DOHH2 (cell line): ENCODE measurements at regions not wholly inside any gene's neighbourhood (a gene's known extent, or its start where the extent isn't known, plus 50 kb on each side); places are given as distances from the start of the nearest gene placed in this dataset.

Source experiments
- H3F3A ChIP-seq: fragments of 200-600 bp; sonication (generic), shearing (Covaris generic); 2 replicates; pipeline ENCODE4 v1.6.0; 2016; ENCODE audit warnings: antibody characterized with exemption, mild to moderate bottlenecking; ENCODE audit not compliant: control insufficient read depth, insufficient read depth
- H3K27ac ChIP-seq: fragments of 200-600 bp; sonication (generic); 2 replicates; pipeline ENCODE4 v1.5.1; 2014; ENCODE audit warnings: low read depth, mild to moderate bottlenecking, low read length, moderate library complexity
- H3K27me3 ChIP-seq: fragments of 200-600 bp; sonication (generic); 2 replicates; pipeline ENCODE4 v1.6.1; 2014; ENCODE audit warnings: mild to moderate bottlenecking, low read length, mixed read lengths; ENCODE audit not compliant: control insufficient read depth
- H3K36me3 ChIP-seq: fragments of 200-600 bp; sonication (generic); 2 replicates; pipeline ENCODE4 v1.6.1; 2014; ENCODE audit warnings: mild to moderate bottlenecking, low read length, moderate library complexity, mixed read lengths; ENCODE audit not compliant: control insufficient read depth
- H3K4me1 ChIP-seq: fragments of 200-600 bp; sonication (generic); 2 replicates; pipeline ENCODE4 v1.6.1; 2014; ENCODE audit warnings: mild to moderate bottlenecking, low read length, mixed read lengths; ENCODE audit not compliant: control insufficient read depth
- H3K4me2 ChIP-seq: fragments of 200-600 bp; sonication (generic); 2 replicates; pipeline ENCODE4 v1.6.0; 2014; ENCODE audit warnings: mild to moderate bottlenecking, low read length, moderate library complexity
- H3K4me3 ChIP-seq: fragments of 200-600 bp; sonication (generic); 2 replicates; pipeline ENCODE4 v1.5.1; 2014; ENCODE audit warnings: mild to moderate bottlenecking, low read length, mixed read lengths
- H3K79me2 ChIP-seq: fragments of 200-600 bp; sonication (generic); 2 replicates; pipeline ENCODE4 v1.6.1; 2014; ENCODE audit warnings: mild to moderate bottlenecking, low read length, mixed read lengths; ENCODE audit not compliant: control insufficient read depth
- H3K9me2 ChIP-seq: fragments of 200-600 bp; sonication (generic); replicated peaks from 2 replicates; pipeline ENCODE4 v1.6.1; 2014; ENCODE audit warnings: mild to moderate bottlenecking, low read length, mixed read lengths; ENCODE audit not compliant: control insufficient read depth
- H3K9me3 ChIP-seq: fragments of 200-600 bp; sonication (generic); 2 replicates; pipeline ENCODE4 v1.6.1; 2014; ENCODE audit warnings: antibody characterized with exemption, low read length, mixed read lengths; ENCODE audit not compliant: control insufficient read depth, insufficient read depth
- H4K20me1 ChIP-seq: fragments of 200-600 bp; sonication (generic); 2 replicates; pipeline ENCODE4 v1.6.0; 2014; ENCODE audit warnings: low read depth, mild to moderate bottlenecking, antibody characterized with exemption, low read length, moderate library complexity; ENCODE audit not compliant: control insufficient read depth, insufficient read depth
- EZH2phosphoT487 ChIP-seq: fragments of 200-600 bp; sonication (generic); IDR thresholded peaks from 2 replicates; pipeline ENCODE4 v1.6.1; 2017; ENCODE audit warnings: borderline replicate concordance, mild to moderate bottlenecking, antibody characterized with exemption, low read length, moderate library complexity, mixed read lengths
- TF ChIP-seq, protein P1 (sequence below): fragments of 200-600 bp; sonication (generic); IDR thresholded peaks from one replicate; pipeline ENCODE4 v1.5.1; 2014; ENCODE audit warnings: antibody characterized with exemption, mild to moderate bottlenecking, low read depth, low read length; ENCODE audit not compliant: poor library complexity, severe bottlenecking

DNA sequence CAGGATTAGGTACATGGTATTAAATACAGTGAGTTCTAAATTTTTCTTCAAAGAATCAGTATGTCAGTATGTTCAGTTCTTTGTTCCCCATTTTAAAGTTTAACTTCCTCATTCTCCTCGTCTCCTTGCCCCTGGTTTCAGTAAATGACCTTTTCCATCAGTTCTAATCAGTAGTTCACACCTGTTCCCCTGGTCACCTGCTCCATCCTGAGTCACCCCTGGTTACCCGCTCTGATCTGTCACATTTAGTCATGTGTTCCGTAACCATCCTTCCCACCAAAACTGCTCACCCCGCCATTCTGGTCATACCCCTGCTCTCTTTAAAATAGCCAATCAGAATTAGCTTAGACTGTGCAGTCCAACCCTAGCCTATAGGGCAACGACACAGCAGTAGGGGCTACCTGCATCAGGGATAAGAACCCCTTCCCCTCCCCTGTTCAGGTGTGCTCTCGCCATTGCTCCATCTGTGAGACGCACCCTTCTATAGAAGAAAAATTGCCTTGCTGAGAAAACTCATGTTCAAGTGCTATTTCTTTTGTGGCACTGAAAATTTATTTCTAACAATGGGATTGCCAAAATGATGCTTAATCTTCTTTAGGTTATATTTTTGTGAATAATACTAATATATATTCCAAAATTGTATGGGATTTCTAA, 181.3 kb downstream of the OR13H1 start:
- TF ChIP-seq, protein P1, sequence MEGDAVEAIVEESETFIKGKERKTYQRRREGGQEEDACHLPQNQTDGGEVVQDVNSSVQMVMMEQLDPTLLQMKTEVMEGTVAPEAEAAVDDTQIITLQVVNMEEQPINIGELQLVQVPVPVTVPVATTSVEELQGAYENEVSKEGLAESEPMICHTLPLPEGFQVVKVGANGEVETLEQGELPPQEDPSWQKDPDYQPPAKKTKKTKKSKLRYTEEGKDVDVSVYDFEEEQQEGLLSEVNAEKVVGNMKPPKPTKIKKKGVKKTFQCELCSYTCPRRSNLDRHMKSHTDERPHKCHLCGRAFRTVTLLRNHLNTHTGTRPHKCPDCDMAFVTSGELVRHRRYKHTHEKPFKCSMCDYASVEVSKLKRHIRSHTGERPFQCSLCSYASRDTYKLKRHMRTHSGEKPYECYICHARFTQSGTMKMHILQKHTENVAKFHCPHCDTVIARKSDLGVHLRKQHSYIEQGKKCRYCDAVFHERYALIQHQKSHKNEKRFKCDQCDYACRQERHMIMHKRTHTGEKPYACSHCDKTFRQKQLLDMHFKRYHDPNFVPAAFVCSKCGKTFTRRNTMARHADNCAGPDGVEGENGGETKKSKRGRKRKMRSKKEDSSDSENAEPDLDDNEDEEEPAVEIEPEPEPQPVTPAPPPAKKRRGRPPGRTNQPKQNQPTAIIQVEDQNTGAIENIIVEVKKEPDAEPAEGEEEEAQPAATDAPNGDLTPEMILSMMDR: no peak
- TF ChIP-seq EZH2phosphoT487: no peak
- no peaks in the 10 kb centered on the region for H3K79me2 ChIP-seq
- no peaks in the 10 kb centered on the region for H3K36me3 ChIP-seq
- H3K9me2 ChIP-seq: no peaks in the 10 kb centered on the region
- H3K4me3 ChIP-seq: no peak overlapping the region
- no peaks in the 10 kb centered on the region for H3F3A ChIP-seq
- no peaks in the 10 kb centered on the region for H3K9me3 ChIP-seq
- H3K27me3 ChIP-seq: no peaks in the 10 kb centered on the region
- H3K27ac ChIP-seq: no peak overlapping the region
- H4K20me1 ChIP-seq: no peaks in the 10 kb centered on the region
- H3K4me2 ChIP-seq: no peak overlapping the region
- no peaks in the 10 kb centered on the region for H3K4me1 ChIP-seq

DNA sequence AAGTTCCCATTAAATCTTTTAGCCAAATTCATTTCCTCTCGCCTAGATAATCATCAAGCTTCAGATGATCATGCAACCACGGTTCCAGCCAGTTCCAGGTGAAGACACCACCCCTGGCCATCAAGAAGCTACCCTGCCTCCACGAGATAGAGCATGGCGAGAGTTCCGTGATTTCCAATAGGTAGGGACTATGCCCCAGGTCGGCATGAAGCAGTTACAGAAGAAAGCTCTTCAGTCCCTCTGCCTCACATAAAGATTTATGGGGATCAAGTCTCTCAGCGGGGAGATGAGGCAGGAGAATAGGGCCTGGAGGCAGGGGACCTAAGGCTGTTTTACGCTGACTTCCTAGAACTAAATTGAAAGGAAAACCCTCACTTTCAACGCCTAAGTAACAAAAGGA, 183.9 kb downstream of the OR13H1 start:
- Histone ChIP-seq H3K9me2 (no peaks in the 10 kb centered on the region), H4K20me1 (no peaks in the 10 kb centered on the region), H3F3A (no peaks in the 10 kb centered on the region), H3K4me3 (no peak overlapping the region), H3K4me1 (no peaks in the 10 kb centered on the region), H3K27ac (no peak overlapping the region), H3K9me3 (no peaks in the 10 kb centered on the region), H3K79me2 (no peaks in the 10 kb centered on the region), H3K4me2 (no peak overlapping the region), H3K27me3 (no peaks in the 10 kb centered on the region), H3K36me3 (no peaks in the 10 kb centered on the region)
- TF ChIP-seq EZH2phosphoT487: no peak
- TF ChIP-seq, protein P1: no peak

DNA sequence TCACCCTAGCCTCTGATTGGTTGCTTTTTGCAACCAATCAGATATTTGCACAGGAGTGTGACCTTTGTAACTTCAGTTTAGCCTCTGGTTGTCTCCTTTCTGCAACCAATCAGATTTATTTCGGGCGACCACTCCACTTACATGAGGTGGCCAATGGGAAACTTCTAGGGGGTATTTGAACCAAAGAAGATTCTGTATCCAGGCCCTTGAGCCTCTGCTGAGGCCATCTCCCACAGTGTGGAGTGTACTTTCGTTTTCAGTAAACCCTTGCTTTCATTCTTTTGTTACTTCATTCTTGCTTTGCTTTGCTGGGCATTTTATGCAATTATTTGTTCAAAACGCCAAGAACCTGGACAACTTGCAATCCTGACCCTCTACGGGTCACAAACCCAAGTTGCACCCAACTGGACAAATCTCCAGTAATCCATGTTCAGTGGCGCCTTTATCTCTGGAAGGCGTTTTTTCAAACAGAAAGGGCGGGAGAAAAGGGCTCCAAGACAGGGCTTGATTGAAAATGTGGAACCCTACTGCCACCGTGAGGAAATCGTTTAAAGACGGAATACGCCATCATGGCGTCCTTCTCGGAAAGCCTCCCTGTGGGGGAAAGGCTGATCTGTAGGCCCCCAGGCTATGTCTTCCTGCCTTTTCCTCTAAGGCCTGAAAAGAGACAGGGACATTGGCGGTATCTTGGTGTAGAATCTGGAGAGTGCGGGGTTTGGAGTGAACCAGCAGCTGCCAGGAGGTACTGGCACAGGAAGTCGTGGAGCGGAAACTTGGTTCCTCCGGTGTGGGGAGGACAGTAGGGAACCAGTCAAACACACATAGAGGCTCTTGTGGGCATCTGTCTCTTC, 184.6 kb downstream of the OR13H1 start:
- H3K4me1 ChIP-seq: no peaks in the 10 kb centered on the region
- no peaks in the 10 kb centered on the region for H3F3A ChIP-seq
- H3K9me3 ChIP-seq: no peaks in the 10 kb centered on the region
- TF ChIP-seq, protein P1: no peak
- TF ChIP-seq EZH2phosphoT487: no peak
- no peak overlapping the region for H3K27ac ChIP-seq
- no peaks in the 10 kb centered on the region for H3K36me3 ChIP-seq
- H3K9me2 ChIP-seq: no peaks in the 10 kb centered on the region
- H3K27me3 ChIP-seq: no peaks in the 10 kb centered on the region
- H3K79me2 ChIP-seq: no peaks in the 10 kb centered on the region
- H4K20me1 ChIP-seq: no peaks in the 10 kb centered on the region
- H3K4me2 ChIP-seq: no peak overlapping the region
- H3K4me3 ChIP-seq: no peak overlapping the region
